ENCODE measurements at regions not wholly inside any gene's neighbourhood (a gene's known extent, or its start where the extent isn't known, plus 50 kb on each side); places are given as distances from the start of the nearest gene placed in this dataset.

DNA sequence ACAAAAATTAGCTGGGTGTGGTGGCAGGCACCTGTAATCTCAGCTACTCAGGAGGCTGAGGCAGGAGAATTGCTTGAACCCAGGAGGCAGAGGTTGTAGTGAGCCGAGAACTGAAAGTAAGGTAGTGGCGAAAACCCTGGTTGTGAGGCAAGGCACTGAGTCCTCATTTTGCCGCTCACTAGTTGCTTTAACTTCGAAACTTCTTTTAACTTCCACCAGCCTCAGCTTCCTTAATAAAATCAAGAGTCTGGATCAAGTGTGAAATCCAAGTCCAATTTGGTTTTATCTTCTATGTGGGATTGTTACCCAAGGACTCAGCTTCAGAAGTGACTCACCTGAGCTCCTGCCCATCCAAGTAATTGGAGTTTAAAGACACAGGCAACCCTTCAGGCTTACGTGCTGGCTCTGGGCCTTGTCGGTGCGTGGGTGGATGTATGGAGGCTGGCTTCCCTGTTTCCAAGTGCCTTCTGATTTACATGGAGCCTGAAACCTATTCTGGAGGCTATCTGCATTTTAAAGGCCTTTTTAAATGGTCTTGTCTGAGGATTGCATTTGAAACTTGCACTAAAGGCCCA is 374.2 kb upstream of the ID2 start:
- TF ChIP-seq JUND (IDR thresholded peaks at IDR 0.05; ENCODE audit: low read depth), result no peak
- no peak for DNase-seq (ENCODE audit: low read depth in 1 of 2, low spot score in 1 of 2)
- in situ Hi-C loops (cut with HindIII; ENCODE audit: low pct_unique_long_range_greater_than_20kb, low sequenced_read_pairs), result no loop called here

- TF ChIP-seq JUND (IDR thresholded peaks at IDR 0.05; ENCODE audit: low read depth), result no peak
- DNase-seq (ENCODE audit: low read depth in 1 of 2, low spot score in 1 of 2), result no peak
- in situ Hi-C loops (cut with HindIII; ENCODE audit: low pct_unique_long_range_greater_than_20kb, low sequenced_read_pairs), result no loop called here
Observed at GRCh38 chr2:8309131-8309530, 372.7 kb upstream of the ID2 start.

- in situ Hi-C loops (cut with HindIII; ENCODE audit: low pct_unique_long_range_greater_than_20kb, low sequenced_read_pairs), result no loop called here
- no peak for TF ChIP-seq JUND (IDR thresholded peaks at IDR 0.05; ENCODE audit: low read depth)
- no peak for DNase-seq (ENCODE audit: low read depth in 1 of 2, low spot score in 1 of 2)
Observed at GRCh38 chr2:8310557-8311455, 371.1 kb upstream of the ID2 start.

GRCh38 chr2:8312221-8312620 is 369.6 kb upstream of the ID2 start:
- in situ Hi-C loops (cut with HindIII; ENCODE audit: low pct_unique_long_range_greater_than_20kb, low sequenced_read_pairs), result no loop called here
- no peak for DNase-seq (ENCODE audit: low read depth in 1 of 2, low spot score in 1 of 2)
- no peak for TF ChIP-seq JUND (IDR thresholded peaks at IDR 0.05; ENCODE audit: low read depth)

DNA sequence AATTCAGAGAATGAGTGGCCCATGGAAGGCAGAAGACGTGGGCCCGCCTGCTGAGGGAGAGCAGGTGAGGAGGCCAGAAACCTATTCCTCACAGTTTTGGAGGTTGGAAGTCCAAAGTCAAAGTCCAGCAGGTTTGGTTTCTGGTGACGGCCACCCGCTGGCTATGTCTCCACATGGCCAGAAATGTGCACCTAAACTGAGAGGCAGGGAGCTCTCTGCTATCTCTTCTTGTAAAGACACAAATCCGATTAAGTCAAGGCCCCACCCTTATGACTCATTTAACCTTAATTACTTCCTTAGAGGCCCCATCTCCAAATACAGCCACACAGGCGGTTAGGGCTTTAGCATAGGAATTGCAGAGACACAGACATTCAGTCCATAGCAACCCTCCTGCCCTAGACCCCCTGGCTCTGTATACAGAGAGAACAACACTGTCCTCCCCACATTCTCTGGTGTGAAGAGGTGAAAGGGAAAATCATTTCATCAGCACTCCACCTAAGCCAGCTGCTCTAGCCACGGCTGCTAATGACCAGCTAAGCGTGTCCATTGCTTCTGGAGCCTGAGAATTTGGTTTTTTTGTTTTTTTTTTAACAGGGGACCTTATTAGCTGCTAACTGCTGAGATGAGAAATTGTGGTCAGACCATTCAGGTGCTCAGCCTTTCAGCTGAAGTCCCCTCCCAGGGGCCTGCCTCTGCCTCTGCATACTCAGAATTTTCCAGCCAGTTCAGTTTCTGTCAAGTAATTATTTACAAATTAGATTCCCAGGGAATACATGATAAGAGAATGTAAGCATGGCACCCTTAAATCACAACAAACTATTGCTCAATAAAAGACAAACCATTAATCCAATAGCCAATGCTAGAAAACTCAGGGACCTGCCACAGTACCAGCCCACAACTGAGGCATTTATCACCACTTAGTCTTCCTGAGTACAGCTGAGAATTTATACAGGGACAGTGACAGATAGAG is 368.7 kb upstream of the ID2 start:
- no peak for TF ChIP-seq JUND (IDR thresholded peaks at IDR 0.05; ENCODE audit: low read depth)
- in situ Hi-C loops (cut with HindIII; ENCODE audit: low pct_unique_long_range_greater_than_20kb, low sequenced_read_pairs), result no loop called here
- DNase-seq (ENCODE audit: low read depth in 1 of 2, low spot score in 1 of 2), result no peak

- TF ChIP-seq JUND (IDR thresholded peaks at IDR 0.05; ENCODE audit: low read depth), result no peak
- in situ Hi-C loops (cut with HindIII; ENCODE audit: low pct_unique_long_range_greater_than_20kb, low sequenced_read_pairs), result no loop called here
- DNase-seq (ENCODE audit: low read depth in 1 of 2, low spot score in 1 of 2), result no peak
Observed at GRCh38 chr2:8314063-8314462, 367.8 kb upstream of the ID2 start.

GRCh38 chr2:8315531-8316165 is 366.2 kb upstream of the ID2 start:
- DNase-seq (ENCODE audit: low read depth in 1 of 2, low spot score in 1 of 2), result no peak
- no peak for TF ChIP-seq JUND (IDR thresholded peaks at IDR 0.05; ENCODE audit: low read depth)
- in situ Hi-C loops (cut with HindIII; ENCODE audit: low pct_unique_long_range_greater_than_20kb, low sequenced_read_pairs), result no loop called here

GRCh38 chr2:8316356-8316755 is 365.5 kb upstream of the ID2 start:
- TF ChIP-seq JUND (IDR thresholded peaks at IDR 0.05; ENCODE audit: low read depth), result no peak
- in situ Hi-C loops (cut with HindIII; ENCODE audit: low pct_unique_long_range_greater_than_20kb, low sequenced_read_pairs), result no loop called here

GRCh38 chr2:8317418-8317817 is 364.4 kb upstream of the ID2 start:
- DNase-seq (ENCODE audit: low read depth in 1 of 2, low spot score in 1 of 2), result no peak
- TF ChIP-seq JUND (IDR thresholded peaks at IDR 0.05; ENCODE audit: low read depth), result no peak
- in situ Hi-C loops (cut with HindIII; ENCODE audit: low pct_unique_long_range_greater_than_20kb, low sequenced_read_pairs), result no loop called here

More at GRCh38 chr2:8316356-8316755, 365.5 kb upstream of the ID2 start:
- DNase-seq (ENCODE audit: low read depth in 1 of 2, low spot score in 1 of 2), result no peak

GRCh38 chr2:8319219-8319618 is 362.6 kb upstream of the ID2 start:
- DNase-seq (ENCODE audit: low read depth in 1 of 2, low spot score in 1 of 2), result no peak
- in situ Hi-C loops (cut with HindIII; ENCODE audit: low pct_unique_long_range_greater_than_20kb, low sequenced_read_pairs), result no loop called here
- TF ChIP-seq JUND (IDR thresholded peaks at IDR 0.05; ENCODE audit: low read depth), result no peak

- TF ChIP-seq JUND (IDR thresholded peaks at IDR 0.05; ENCODE audit: low read depth), result no peak
- in situ Hi-C loops (cut with HindIII; ENCODE audit: low pct_unique_long_range_greater_than_20kb, low sequenced_read_pairs), result no loop called here
- no peak for DNase-seq (ENCODE audit: low read depth in 1 of 2, low spot score in 1 of 2)
Observed at GRCh38 chr2:8320311-8321066, 361.4 kb upstream of the ID2 start.

All from T47D (cell line).